CD4-positive, alpha-beta T cell treated with Interleukin-12 subunit alpha and Interleukin-12 subunit beta, for 1 hour (primary cell): ENCODE measurements at regions not wholly inside any gene's neighbourhood (a gene's known extent, or its start where the extent isn't known, plus 50 kb on each side); places are given as distances from the start of the nearest gene placed in this dataset.
"Not testable (repeated sequence)": the region's sequence is repeated elsewhere in the genome, so short reads cannot be mapped to it uniquely, and the experiment has no call there.

ENCODE experiments used
- DNase-seq: peaks from one replicate; pipeline ENCODE4 v3.0.0-alpha.2; 2020

GRCh38 chr5:54883374-54884194 lies 101.8 kb downstream of the ESM1 start:
- DNase-seq = no peak

- no peak for DNase-seq
These were observed 102.6 kb downstream of the ESM1 start for GRCh38 chr5:54882841-54883240.

GRCh38 chr5:54882101-54882500 lies 103.3 kb downstream of the ESM1 start:
- no peak for DNase-seq

DNA sequence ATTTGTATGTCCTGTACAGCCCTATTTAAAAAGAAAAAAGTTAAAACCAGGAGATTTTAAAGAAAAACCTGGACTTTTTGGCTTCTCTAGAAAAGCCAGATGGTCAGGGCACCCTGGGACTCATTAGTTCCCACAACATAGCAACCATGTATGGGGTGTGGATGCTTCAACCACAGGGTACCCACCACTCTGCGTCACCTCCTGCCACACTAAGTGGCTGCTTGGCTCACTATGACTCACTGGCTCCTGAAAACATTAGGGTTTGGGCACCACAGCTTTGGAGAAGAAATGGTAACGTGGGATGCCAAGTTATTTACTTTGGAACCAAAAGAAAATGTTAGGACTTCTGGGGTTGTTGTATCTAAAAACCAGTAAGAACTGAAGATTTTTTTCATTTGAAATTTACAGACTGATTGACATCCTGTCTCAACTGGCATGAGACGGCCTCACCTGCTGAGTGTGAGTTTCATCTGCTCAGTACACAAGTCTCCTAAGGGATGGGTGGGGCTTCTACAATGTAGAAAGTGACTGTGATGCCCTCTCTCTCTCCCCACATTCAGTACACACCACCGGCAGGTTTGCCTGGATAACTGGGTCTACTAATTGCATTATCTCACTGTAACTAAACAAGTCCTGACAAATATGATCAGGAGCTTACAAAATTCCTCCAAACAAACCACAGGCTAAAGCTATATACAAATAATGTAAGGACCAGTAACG lies 103.9 kb downstream of the ESM1 start:
- peak; percentile 3 for DNase-seq

GRCh38 chr5:54876976-54877375 lies 108.4 kb downstream of the ESM1 start:
- no peak for DNase-seq

GRCh38 chr5:54876556-54876955 lies 108.8 kb downstream of the ESM1 start:
- DNase-seq = no peak

DNA sequence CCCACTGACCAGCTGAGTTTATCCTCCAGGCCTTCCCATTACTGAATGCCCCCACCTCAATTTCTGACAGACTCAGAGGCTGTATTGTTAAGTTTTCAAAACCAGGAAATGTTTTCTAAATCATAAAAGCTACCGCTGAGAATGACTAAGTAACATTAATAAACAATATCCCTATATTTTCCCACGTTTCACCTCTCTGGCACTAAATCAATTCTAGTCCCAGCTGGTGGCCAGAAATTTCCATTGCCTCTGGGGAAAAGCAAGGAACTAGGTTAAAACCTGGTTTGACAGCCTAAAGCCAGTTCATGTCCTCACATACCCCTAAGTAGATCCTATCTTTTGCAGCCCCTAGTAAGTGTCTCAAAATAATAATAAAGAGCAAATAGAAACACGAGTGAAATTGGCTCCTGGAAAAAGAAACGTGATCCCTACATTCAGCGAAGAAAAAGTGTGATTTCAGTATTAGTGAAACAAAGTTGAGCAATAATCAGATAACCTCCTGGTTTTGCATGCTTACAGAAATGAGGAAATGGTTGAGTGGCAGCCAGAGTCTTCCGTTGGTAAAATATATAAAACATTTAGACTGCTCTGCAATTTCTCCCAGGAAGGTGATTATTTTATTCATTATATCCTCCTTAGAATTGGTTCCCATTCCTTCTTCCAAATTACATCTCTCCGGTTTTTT lies 110.9 kb downstream of the ESM1 start:
- DNase-seq = no peak

DNA sequence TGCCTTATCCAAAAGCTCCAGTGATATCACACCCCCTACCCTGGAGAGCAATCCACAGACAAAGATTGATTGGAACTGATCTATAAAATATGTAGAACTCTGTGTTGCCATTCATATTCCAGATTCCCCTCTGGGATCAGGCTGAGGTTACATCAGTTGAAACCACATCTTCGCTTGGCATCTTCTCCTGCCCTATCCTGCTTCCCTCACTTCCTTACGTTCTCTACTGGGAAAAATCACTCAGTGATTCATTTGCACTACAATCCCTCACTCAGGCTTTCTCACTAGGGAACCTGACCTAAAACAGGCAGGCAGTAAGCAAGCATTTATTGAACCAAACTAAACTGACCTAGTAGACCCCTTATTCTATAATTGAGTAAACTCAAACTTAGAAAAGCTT lies 111.7 kb downstream of the ESM1 start:
- DNase-seq = no peak

DNA sequence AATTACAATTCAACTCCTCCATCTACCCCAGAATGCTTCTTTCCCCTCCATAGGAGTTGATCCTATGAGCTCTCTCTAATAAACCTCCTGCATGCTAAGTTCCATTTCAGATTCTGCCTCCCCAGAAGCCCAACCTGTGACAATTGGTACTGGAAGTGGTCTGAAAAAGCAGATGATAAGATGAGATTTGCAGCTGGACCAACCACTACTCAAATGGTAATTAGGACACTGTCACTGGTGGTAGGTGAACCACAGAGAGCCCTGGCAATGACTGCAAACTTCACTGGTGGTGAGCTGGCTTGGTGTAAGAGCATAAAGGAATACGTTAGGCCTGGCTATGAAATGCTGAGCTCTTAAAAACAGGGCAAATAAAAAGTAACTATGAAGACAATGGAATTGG lies 112.6 kb downstream of the ESM1 start:
- no peak for DNase-seq

- no peak for DNase-seq
These were observed 115.1 kb downstream of the ESM1 start for GRCh38 chr5:54870271-54870670.

- DNase-seq = no peak
These were observed 115.7 kb downstream of the ESM1 start for GRCh38 chr5:54869691-54870090.

DNA sequence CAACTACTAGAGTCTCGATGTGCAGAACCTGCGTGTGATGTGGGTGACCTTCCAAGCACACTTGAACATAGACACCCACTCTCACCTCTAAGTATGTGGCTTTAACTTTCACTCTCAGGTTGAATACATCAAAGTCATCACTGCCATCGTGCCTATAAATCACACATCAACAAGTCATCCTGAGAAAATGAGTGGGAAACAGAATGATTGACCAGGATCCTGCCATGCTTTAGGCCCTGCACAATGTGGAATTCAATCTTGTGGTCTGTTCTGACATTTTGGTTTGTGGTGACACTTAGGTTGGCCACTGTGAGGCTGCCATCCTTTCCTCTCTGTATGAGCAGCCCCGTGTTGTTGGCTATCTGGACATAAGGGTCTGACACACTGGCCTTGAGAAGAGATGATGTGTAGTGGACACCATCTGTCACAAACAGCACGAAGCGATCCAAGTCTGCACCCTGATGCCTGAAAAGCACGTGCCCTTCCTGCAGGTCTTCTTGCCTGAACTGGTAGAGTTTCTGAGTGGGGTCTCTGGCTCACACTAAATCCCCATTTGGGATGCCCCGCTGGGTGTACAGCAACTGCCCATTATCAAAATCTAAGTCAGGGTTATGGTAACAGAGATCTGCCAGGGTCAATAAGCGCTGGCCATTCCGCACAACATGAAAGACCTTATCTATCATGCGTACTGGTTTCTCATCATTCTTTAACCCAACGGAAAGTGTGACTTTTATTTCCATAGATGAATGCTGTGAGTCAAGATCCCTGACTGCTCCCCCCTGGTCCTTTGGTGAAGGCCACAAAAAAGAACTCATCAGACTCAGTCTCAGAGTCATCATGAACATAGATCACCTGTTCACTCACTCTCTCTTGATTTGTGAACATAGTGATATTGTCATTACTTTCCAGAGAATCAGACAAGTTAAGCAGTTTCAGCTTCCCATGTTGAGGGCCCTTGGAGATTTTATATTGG lies 116.6 kb downstream of the ESM1 start:
- DNase-seq = no peak

DNA sequence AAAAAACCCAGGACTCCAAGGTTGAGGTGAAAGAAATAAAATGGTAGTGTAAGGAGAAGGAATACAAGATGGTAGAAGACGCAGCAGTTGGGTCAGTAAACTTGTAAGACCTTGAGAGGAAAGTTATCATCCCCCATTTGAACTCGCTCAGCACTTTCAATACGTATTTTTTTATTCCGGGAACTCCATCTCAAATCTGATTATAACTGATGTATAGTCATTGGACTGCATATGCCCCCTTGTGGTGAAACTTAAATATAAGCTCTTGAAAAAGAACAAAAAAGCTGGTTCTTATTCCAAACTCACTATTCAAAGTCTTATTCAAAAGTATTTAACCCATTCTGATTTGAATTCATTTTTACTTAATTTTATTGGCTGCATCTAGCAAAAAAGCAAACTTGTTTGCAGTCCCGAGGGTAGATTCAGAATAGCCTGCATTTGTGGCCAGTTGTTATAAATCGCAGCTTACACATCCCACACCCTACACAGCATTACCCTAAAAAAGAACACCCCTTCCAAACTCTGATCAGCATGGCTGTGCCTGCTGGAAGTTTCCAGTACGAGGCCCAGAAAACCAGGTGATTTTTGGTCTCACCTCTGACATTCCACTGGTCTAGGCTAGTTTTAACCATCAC lies 118.0 kb downstream of the ESM1 start:
- peak; percentile 66 for DNase-seq

- DNase-seq = not testable (repeated sequence)
These were observed 120.4 kb downstream of the ESM1 start for GRCh38 chr5:54864911-54865515.

DNA sequence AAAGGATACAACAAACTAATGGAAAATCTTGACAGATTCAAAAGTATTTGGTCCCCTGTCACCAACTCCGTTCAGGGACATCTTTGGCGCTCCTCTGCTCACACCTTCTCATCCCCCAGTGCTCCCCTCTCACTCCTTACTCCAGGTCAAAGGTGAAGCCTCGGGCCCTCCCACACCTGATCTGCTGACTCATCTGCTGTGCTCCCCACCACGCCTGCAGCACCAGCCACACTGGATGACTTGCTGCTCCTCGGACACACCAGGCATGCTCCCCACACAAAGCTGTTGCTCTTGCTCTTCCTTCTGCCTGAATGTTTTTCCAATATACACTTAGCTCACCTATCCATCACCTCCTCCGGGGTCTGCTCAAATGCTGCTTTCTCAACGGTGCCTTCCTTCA lies 123.4 kb downstream of the ESM1 start:
- no peak for DNase-seq

DNA sequence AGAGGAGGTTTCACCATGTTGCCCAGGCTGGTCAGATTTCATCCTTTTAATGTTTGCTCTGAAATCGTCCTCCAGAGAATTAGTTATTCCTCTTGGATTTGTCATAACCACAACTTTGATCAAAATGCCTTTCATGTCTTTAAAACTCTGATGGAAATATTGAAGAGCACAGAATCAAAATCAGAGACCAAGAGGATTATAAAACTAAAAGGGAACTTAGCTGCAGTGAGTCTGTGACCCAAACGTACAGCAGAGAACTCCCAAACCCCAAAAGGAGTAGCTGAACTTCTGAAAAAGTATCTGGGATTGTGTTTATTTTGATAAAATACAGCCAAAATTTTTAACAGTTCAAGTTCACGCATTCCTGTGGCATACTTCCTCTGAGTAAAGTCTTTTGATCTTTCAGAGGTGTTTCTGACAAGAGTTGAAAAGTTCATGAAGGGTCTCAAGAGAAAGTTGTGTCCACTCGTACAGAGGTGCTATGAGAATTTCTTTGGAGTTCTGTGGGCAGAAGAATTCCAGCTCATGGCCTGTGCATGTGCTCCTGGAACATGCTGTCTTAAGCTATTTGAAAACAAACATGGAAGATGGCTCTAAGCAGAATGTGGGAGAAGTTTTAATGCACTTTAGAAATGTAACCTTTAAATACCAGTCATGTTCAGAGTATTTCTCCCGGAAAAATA lies 124.0 kb downstream of the ESM1 start:
- DNase-seq = no peak

- no peak for DNase-seq
These were observed 125.1 kb downstream of the ESM1 start for GRCh38 chr5:54860321-54860720.

DNA sequence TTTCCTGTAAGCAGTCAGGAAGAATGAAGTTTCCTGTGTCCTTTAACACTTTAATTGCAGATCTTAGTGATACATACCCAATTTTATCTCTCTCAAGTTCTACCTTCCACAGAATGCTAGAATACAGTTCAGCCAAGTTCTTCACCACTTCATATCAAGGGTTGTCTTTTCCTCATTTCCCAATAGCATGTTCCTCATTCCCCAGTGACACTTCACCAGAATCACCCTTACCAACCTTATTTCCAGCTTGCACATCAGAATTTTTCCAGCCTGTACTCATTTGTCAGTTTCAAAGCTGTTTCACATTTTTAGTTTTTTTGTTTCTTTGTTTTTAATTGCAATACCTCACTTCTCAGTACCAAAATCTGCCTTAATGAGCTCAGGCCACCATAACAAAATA lies 126.1 kb downstream of the ESM1 start:
- DNase-seq = no peak

DNA sequence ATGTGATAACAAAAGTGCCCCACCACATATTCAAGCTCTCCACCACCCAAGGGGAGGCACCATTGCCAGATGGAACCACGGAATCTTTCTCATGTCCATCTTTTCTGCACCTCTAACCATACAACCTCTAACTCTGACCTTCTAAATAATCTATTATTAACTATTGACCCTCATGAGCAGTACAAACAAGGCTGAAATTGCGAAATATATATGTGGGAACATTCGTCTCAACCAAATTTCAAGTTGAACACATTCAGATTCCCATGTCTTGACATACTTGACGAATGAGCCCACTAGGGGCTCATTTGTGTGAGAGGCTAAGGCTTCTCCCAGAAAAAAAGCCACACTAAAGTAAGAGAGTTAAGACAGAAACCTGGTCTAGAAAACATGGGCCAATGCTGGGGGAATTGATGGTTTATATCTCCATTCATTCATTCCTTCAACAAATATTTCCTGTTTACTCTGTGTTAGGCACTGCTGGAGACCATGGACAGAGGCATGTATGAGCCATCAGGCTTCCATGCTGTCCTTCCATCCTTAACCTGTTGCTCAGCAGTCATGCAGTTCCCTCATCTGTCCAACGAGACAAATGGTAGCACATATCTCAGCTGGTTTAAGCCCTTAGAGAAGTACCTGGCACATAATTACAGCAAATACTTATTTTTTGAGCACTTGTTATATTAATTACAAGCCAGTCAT lies 130.4 kb downstream of the ESM1 start:
- DNase-seq = no peak

GRCh38 chr5:54852007-54852406 lies 133.4 kb downstream of the ESM1 start:
- DNase-seq = no peak
